ENCODE measurements at regions not wholly inside any gene's neighbourhood (a gene's known extent, or its start where the extent isn't known, plus 50 kb on each side); places are given as distances from the start of the nearest gene placed in this dataset.

DNA sequence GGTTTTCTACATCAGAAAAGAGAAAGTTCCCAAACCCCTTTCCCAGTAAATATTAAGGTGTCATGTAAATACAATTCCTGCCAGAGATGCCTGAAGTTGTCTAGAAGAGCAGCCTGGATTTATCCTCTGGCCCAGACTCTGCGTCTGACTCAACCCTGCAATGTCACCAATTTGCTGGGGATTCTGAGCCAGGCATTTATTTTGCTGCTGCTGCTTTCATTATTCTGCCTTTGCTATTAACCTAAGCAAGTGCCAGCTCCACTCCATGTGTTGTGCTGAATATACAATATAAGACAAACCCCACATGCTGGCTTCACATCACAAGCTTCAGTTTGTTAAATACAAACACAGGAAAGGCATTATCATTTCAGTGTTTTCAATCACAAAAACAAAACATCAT lies 59.1 kb downstream of the ELAPOR2 start:
- WGBS, 5 donors = 35 to 56% (median 48%) methylated on average over 1 of the region's 1 CpG
- peaks cover 0 to 21% (median 10%) of the 10 kb centered on the region in 4 donors for H3K4me1 ChIP-seq
- no peak overlapping the region for H3K4me3 ChIP-seq
- H3K27ac ChIP-seq = no peak overlapping the region
- intact Hi-C loops (cut with DNase I; ENCODE audit: low total_unique reads) = no loop called here
- no peaks in the 10 kb centered on the region for H3K36me3 ChIP-seq
- no peak for DNase-seq
- H3K9me3 ChIP-seq = no peaks in the 10 kb centered on the region
- TF ChIP-seq POLR2A (IDR thresholded peaks at IDR 0.05) = no peak
- no peak for TF ChIP-seq EP300 (IDR thresholded peaks at IDR 0.05)
- TF ChIP-seq, protein P1, sequence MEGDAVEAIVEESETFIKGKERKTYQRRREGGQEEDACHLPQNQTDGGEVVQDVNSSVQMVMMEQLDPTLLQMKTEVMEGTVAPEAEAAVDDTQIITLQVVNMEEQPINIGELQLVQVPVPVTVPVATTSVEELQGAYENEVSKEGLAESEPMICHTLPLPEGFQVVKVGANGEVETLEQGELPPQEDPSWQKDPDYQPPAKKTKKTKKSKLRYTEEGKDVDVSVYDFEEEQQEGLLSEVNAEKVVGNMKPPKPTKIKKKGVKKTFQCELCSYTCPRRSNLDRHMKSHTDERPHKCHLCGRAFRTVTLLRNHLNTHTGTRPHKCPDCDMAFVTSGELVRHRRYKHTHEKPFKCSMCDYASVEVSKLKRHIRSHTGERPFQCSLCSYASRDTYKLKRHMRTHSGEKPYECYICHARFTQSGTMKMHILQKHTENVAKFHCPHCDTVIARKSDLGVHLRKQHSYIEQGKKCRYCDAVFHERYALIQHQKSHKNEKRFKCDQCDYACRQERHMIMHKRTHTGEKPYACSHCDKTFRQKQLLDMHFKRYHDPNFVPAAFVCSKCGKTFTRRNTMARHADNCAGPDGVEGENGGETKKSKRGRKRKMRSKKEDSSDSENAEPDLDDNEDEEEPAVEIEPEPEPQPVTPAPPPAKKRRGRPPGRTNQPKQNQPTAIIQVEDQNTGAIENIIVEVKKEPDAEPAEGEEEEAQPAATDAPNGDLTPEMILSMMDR (IDR thresholded peaks at IDR 0.05) = no peak
- no peak for TF ChIP-seq POLR2AphosphoS5 (IDR thresholded peaks at IDR 0.05)
- H3K27me3 ChIP-seq = no peaks in the 10 kb centered on the region

DNA sequence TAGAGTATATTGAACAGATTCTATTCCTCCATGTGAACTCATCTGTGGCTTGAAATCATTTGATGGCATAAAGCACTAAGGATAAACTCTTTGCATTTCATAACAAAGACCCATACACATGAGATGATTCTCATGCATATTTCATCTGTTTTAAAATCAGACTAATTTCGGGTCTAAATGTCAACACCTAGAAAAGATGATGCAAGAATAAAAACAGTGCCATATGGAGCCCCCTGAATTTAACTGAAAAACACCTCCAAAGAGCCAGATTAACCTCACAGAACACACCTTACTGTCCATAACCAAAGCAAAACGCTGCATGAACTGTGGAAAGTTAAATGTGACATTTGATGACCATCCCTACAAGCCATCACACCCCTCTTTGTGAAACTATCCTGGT lies 59.7 kb downstream of the ELAPOR2 start:
- WGBS, 5 donors = 57 to 73% (median 62%) methylated on average over 2 of the region's 2 CpGs
- H3K27ac ChIP-seq = no peak overlapping the region

DNA sequence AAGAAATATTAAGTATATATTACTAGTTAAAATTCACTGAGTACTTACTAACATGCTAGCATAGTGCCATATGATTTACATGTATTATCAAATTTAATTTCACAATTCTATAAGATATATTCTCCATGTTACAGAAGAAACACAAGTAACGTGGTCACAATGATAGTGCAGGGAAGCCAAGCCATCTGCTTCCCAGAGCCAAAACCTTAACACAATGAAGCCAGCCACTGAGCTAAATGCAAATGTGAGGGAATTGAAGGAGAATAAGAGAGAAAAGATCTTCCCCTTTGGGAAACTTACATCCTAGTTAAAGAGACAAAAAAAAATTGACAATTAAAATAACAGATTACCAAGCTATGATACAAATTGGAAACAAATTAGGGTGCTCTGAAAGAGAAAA lies 63.6 kb downstream of the ELAPOR2 start:
- Histone ChIP-seq H3K4me1 (peaks cover 0 to 9% (median 4%) of the 10 kb centered on the region in 4 donors), H3K9me3 (no peaks in the 10 kb centered on the region), H3K36me3 (no peaks in the 10 kb centered on the region), H3K27ac (no peak overlapping the region), H3K4me3 (no peak overlapping the region), H3K27me3 (no peaks in the 10 kb centered on the region)
- 64 to 82% (median 76%) methylated on average over 1 of the region's 1 CpG for WGBS, 5 donors
- no peak for DNase-seq
- intact Hi-C loops (cut with DNase I; ENCODE audit: low total_unique reads) = no loop called here
- TF ChIP-seq POLR2A (IDR thresholded peaks at IDR 0.05) (no peak), POLR2AphosphoS5 (IDR thresholded peaks at IDR 0.05) (no peak)

More for the DNA sequence above, 59.7 kb downstream of the ELAPOR2 start:
- Histone ChIP-seq H3K9me3 (no peaks in the 10 kb centered on the region), H3K36me3 (no peaks in the 10 kb centered on the region), H3K4me1 (peaks cover 0 to 21% (median 10%) of the 10 kb centered on the region in 4 donors), H3K4me3 (no peak overlapping the region), H3K27me3 (no peaks in the 10 kb centered on the region)
- intact Hi-C loops (cut with DNase I; ENCODE audit: low total_unique reads) = no loop called here
- TF ChIP-seq EP300 (IDR thresholded peaks at IDR 0.05) (no peak), POLR2A (IDR thresholded peaks at IDR 0.05) (no peak), POLR2AphosphoS5 (IDR thresholded peaks at IDR 0.05) (no peak)
- TF ChIP-seq, protein P1 (IDR thresholded peaks at IDR 0.05) = no peak
- no peak for DNase-seq

DNA sequence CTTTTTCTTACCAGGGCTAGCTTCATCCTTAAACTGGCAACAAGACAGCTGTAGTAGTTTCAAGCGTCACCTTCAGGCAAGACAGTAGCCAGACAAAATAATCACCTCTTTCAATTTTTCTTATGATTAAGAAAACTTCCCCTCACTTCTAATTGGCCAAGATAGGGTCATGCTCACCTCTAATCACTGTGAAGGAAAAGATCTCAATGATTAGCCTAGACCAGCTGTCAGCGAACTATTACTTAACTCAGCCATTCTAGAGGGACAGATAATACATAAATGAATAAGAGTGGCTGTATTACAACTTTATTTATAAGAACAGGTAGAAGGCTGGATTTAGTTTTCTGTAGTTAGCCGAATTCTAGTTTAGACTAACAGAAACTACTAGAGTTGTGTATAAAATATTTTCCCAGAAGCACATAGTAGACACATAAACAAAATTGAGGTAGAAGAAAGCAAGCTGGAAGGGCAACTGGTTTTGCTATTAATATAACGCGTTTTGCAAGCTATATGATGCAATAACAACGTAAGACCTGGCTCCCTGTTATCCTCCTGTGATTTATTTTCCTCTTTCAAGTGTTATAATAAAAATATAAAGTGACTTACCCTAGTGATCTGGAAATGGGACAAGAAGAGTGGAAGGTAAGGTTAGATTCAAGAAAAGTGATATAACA lies 64.3 kb downstream of the ELAPOR2 start:
- Histone ChIP-seq H3K4me1 (peaks cover 0 to 5% (median 1%) of the 10 kb centered on the region in 4 donors), H3K36me3 (no peaks in the 10 kb centered on the region), H3K4me3 (no peak overlapping the region), H3K27me3 (no peaks in the 10 kb centered on the region), H3K9me3 (no peaks in the 10 kb centered on the region), H3K27ac (no peak overlapping the region)
- DNase-seq = no peak
- 74 to 86% (median 79%) methylated on average over 6 of the region's 6 CpGs for WGBS, 5 donors
- intact Hi-C loops (cut with DNase I; ENCODE audit: low total_unique reads) = no loop called here
- TF ChIP-seq, protein P1 (IDR thresholded peaks at IDR 0.05) = no peak
- TF ChIP-seq POLR2A (IDR thresholded peaks at IDR 0.05) (no peak), POLR2AphosphoS5 (IDR thresholded peaks at IDR 0.05) (no peak), EP300 (IDR thresholded peaks at IDR 0.05) (no peak)

DNA sequence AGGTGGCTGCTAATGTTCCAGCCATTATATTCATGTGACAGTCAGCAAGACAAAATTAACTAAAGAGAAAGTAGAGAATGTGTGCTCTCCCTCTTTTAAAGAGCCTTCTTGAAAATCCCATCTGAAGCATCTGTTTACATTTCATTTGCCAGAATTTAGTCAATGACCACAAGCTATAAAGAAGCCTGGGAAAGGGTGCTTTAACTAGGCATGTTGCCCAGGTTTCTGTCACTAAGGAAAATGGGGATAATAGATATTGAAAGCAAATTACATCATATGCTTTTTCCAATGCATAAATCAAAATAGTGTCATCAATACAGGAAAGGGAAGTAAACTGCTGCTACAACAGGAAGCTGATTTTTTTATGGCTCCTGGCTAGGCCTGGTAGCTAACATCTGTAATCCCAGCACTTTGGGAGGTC lies 67.7 kb downstream of the ELAPOR2 start:
- TF ChIP-seq POLR2AphosphoS5 (IDR thresholded peaks at IDR 0.05) = no peak
- TF ChIP-seq, protein P1 (IDR thresholded peaks at IDR 0.05) = no peak
- TF ChIP-seq EP300 (IDR thresholded peaks at IDR 0.05) = no peak
- intact Hi-C loops (cut with DNase I; ENCODE audit: low total_unique reads) = no loop called here
- Histone ChIP-seq H3K4me3 (no peak overlapping the region), H3K27me3 (no peaks in the 10 kb centered on the region), H3K9me3 (peaks cover 0 to 5% (median 2%) of the 10 kb centered on the region in 4 donors), H3K36me3 (no peaks in the 10 kb centered on the region), H3K27ac (no peak overlapping the region), H3K4me1 (no peaks in the 10 kb centered on the region)
- DNase-seq = no peak

Data from stomach (tissue), 8 donors.